K562 (cell line): ENCODE measurements at regions not wholly inside any gene's neighbourhood (a gene's known extent, or its start where the extent isn't known, plus 50 kb on each side); places are given as distances from the start of the nearest gene placed in this dataset.

ENCODE experiments used
- ATAC-seq: fragments of 200-7000 bp; cut with Tn5 transposase; 3 replicates; pipeline ENCODE4 v1.9.1; 2020; ENCODE audit warnings: moderate library complexity
- BruUV-seq: library from RNA; stranded (reverse); fragments of 400-500 nt; replicated peaks from 2 replicates; lab custom pipeline; 2021; lab: Mats Ljungman, UMichigan
- CTCF ChIA-PET: fragments of 300-600 bp; formaldehyde crosslinking; extraction: SDS; loops from one replicate; lab custom pipeline; 2021; ENCODE audit warnings: low intra/inter-chr PET ratio; lab: Yijun Ruan, JAX
- POLR2A ChIA-PET: fragments of 300-600, 350-650 bp; sonication (Branson Sonifier 250); formaldehyde crosslinking; extraction: SDS; loops from one replicate; lab custom pipeline; 2021; ENCODE audit warnings: antibody characterized with exemption, inconsistent platforms; lab: Yijun Ruan, JAX
- DNase-seq, 4 experiments: peaks; one replicate each; pipeline versions ENCODE4 v3.0.0 to v3.0.0-alpha.2; 2011 to 2018; ENCODE audit warnings: low spot score in 3 of 4, mixed read lengths in 3 of 4; ENCODE audit errors: extremely low read depth in 1 of 4
- FAIRE-seq: peaks from 2 replicates; lab custom pipeline; 2011; peaks lifted over from hg19 to GRCh38; lab: Jason Lieb, UNC
- H2AFZ ChIP-seq: 2 replicates; pipeline ENCODE4 v1.6.0; 2011; ENCODE audit warnings: low read depth, low read length, control low read depth, inconsistent platforms
- H3K27ac ChIP-seq: fragments of 200-600 bp; 3 replicates; pipeline ENCODE4 v1.8.0; 2011; ENCODE audit warnings: low read depth, mild to moderate bottlenecking, control low read depth, inconsistent platforms, low read length, moderate library complexity, mixed read lengths; ENCODE audit errors: extremely low read depth
- H3K27me3 ChIP-seq, 2 experiments: fragments of 300-600 bp in 1 of 2; 2 replicates in 1 of 2; 3 replicates in 1 of 2; pipeline versions ENCODE4 v1.6.0 to v1.8.0; 2011; ENCODE audit warnings: inconsistent platforms in 2 of 2, low read length in 2 of 2, mild to moderate bottlenecking in 1 of 2, mixed read lengths in 1 of 2, moderate library complexity in 1 of 2; ENCODE audit not compliant: control insufficient read depth in 2 of 2, insufficient read depth in 2 of 2
- H3K36me3 ChIP-seq: fragments of 300-600 bp; 3 replicates; pipeline ENCODE4 v1.8.0; 2011; ENCODE audit warnings: mild to moderate bottlenecking, low read length, inconsistent platforms; ENCODE audit not compliant: control insufficient read depth, insufficient read depth
- H3K4me1 ChIP-seq, 2 experiments: fragments of 200-600 bp in 1 of 2; replicated peaks in 1 of 2; 2 replicates in 1 of 2; 3 replicates in 1 of 2; pipeline versions ENCODE4 v1.5.1 to v1.8.0; 2011; ENCODE audit warnings: inconsistent platforms in 2 of 2, low read length in 2 of 2, mild to moderate bottlenecking in 1 of 2, mixed read lengths in 1 of 2, moderate library complexity in 1 of 2; ENCODE audit not compliant: control insufficient read depth in 2 of 2, insufficient read depth in 2 of 2
- H3K4me2 ChIP-seq: 2 replicates; pipeline ENCODE4 v1.6.1; 2011; ENCODE audit warnings: low read length, control low read depth, inconsistent platforms, mixed read lengths; ENCODE audit not compliant: insufficient read depth
- H3K4me3 ChIP-seq: fragments of 200-600 bp; sonication (generic), shearing (Covaris generic); 2 replicates; pipeline ENCODE4 v1.5.1; 2016; ENCODE audit warnings: control low read depth, inconsistent platforms
- H3K79me2 ChIP-seq: fragments of 200-600 bp; 3 replicates; pipeline ENCODE4 v1.8.0; 2011; ENCODE audit warnings: low read length, inconsistent platforms; ENCODE audit not compliant: control insufficient read depth, insufficient read depth
- H3K9ac ChIP-seq, 2 experiments: 2 replicates each; pipeline versions ENCODE4 v1.6.0 to v1.6.1; 2011; ENCODE audit warnings: low read depth in 2 of 2, low read length in 2 of 2, control low read depth in 1 of 2, inconsistent platforms in 1 of 2, mild to moderate bottlenecking in 1 of 2, mixed read lengths in 1 of 2; ENCODE audit not compliant: insufficient read depth in 1 of 2
- H3K9me1 ChIP-seq: one replicate; pipeline ENCODE4 v1.6.0; 2011; ENCODE audit warnings: inconsistent platforms, mild to moderate bottlenecking, low read length, moderate library complexity; ENCODE audit not compliant: control insufficient read depth, insufficient read depth
- H3K9me3 ChIP-seq: replicated peaks from 2 replicates; pipeline ENCODE4 v1.5.1; 2011; ENCODE audit warnings: low read depth, low read length, inconsistent platforms; ENCODE audit not compliant: control insufficient read depth, insufficient read depth
- H4K20me1 ChIP-seq: replicated peaks from 2 replicates; pipeline ENCODE4 v1.6.1; 2011; ENCODE audit warnings: low read length, inconsistent platforms, mixed read lengths; ENCODE audit not compliant: control insufficient read depth, insufficient read depth
- CTBP1 ChIP-seq: fragments of 450-650 bp; IDR thresholded peaks from 2 replicates; pipeline ENCODE4 v1.6.1; 2016; ENCODE audit warnings: borderline replicate concordance
- HNRNPK ChIP-seq: fragments of 200-400 bp; formaldehyde crosslinking; IDR thresholded peaks from one replicate; pipeline ENCODE4 v1.6.1; 2018; ENCODE audit warnings: mild to moderate bottlenecking, low read depth, low read length; ENCODE audit not compliant: poor library complexity, severe bottlenecking
- KLF13 ChIP-seq: fragments of 450-650 bp; IDR thresholded peaks from 2 replicates; pipeline ENCODE4 v1.6.1; 2016; ENCODE audit warnings: missing genetic modification characterization, low read depth, mild to moderate bottlenecking, missing compliant biosample characterization, moderate library complexity, borderline replicate concordance
- PATZ1 ChIP-seq: fragments of 250-450 bp; sonication (Bioruptor Pico); IDR thresholded peaks from 2 replicates; pipeline ENCODE4 v1.5.0; 2020; ENCODE audit warnings: mild to moderate bottlenecking, borderline replicate concordance
- PHF20 ChIP-seq: fragments of 450-650 bp; IDR thresholded peaks from 2 replicates; pipeline ENCODE4 v1.6.1; 2018; ENCODE audit not compliant: partially characterized antibody
- ZNF398 ChIP-seq: fragments of 250-450 bp; sonication (Bioruptor Pico); IDR thresholded peaks from 2 replicates; pipeline ENCODE4 v1.8.0; 2021; ENCODE audit warnings: moderate library complexity, mild to moderate bottlenecking, inconsistent platforms
- ZNF518B ChIP-seq: fragments of 250-450 bp; sonication (Bioruptor Pico); IDR thresholded peaks from 2 replicates; pipeline ENCODE4 v1.5.0; 2021; ENCODE audit warnings: mild to moderate bottlenecking, moderate library complexity
- WGBS: fragments of 100-300 bp; shearing (Covaris generic); methylation state at CpG from one replicate; pipeline ENCODE4 v1.1.6; 2016; ENCODE audit warnings: low coverage, mixed read lengths; ENCODE audit not compliant: insufficient coverage; ENCODE audit errors: missing lambda C conversion rate; 5-methylcytosine and 5-hydroxymethylcytosine counted together
- in situ Hi-C: fragments of 300-500 bp; cut with MboI; formaldehyde crosslinking; loops from 4 replicates; pipeline ENCODE4 v1.15.0; 2018; ENCODE audit warnings: inconsistent platforms, mixed read lengths
- intact Hi-C: fragments of 100-400 bp; cut with micrococcal nuclease; formaldehyde crosslinking; loops from 2 replicates; pipeline ENCODE4 v1.14.2; 2022

- intact Hi-C loops (loop anchor here (5.0 kb wide), 1 partner anchor 96 kb away; no protein-coding TSS in a partner anchor), in situ Hi-C loops (no loop called here)
- WGBS, result 3% methylated on average over 3 of the region's 4 CpGs
- no peaks in the 10 kb centered on the region for H3K9me1 ChIP-seq
- H4K20me1 ChIP-seq, result no peaks in the 10 kb centered on the region
- H3K9ac ChIP-seq, result no peak overlapping the region
- H3K9me3 ChIP-seq, result no peaks in the 10 kb centered on the region
- no TSS peak for BruUV-seq
- no peak for TF ChIP-seq PATZ1 (CRISPR knock-in tag)
- no peak for TF ChIP-seq PHF20
- TF ChIP-seq CTBP1, result no peak
- no peak for TF ChIP-seq ZNF398
- no peak for TF ChIP-seq HNRNPK
- TF ChIP-seq KLF13 (tag), result no peak
- no peak for TF ChIP-seq ZNF518B (CRISPR knock-in tag)
- no peak overlapping the region for H3K4me2 ChIP-seq
- no peaks in the 10 kb centered on the region for H3K27me3 ChIP-seq
- ChIA-PET POLR2A (no interaction called here), CTCF (no interaction called here)
- no peaks in the 10 kb centered on the region; a peak in 1 of 5 replicates for H3K4me1 ChIP-seq
- no peak overlapping the region for H2AFZ ChIP-seq
- DNase-seq (no peak), ATAC-seq (no peak), FAIRE-seq (no peak)
- no peak overlapping the region for H3K4me3 ChIP-seq
- H3K27ac ChIP-seq, result no peak overlapping the region
- no peaks in the 10 kb centered on the region for H3K79me2 ChIP-seq
- no peaks in the 10 kb centered on the region for H3K36me3 ChIP-seq
These were observed 92.6 kb downstream of the DHRS2 start for GRCh38 chr14:23728791-23729190.
